ENCODE measurements at regions not wholly inside any gene's neighbourhood (a gene's known extent, or its start where the extent isn't known, plus 50 kb on each side); places are given as distances from the start of the nearest gene placed in this dataset.

- no peak for TF ChIP-seq CTCF (IDR thresholded peaks at IDR 0.05 in 2 of 3, conservative IDR thresholded peaks at IDR 0.05 in 1 of 3; ENCODE audit: borderline replicate concordance in 1 of 3, insufficient read depth in 1 of 3, low read depth in 2 of 3, low read length in 2 of 3)
- no peak for TF ChIP-seq RAD21 (IDR thresholded peaks at IDR 0.05; ENCODE audit: low read depth)
- TF ChIP-seq FOSL1 (IDR thresholded peaks at IDR 0.05; ENCODE audit: low read depth) = no peak
- TF ChIP-seq EZH2 (IDR thresholded peaks at IDR 0.05) = no peak
- TF ChIP-seq, protein P1, sequence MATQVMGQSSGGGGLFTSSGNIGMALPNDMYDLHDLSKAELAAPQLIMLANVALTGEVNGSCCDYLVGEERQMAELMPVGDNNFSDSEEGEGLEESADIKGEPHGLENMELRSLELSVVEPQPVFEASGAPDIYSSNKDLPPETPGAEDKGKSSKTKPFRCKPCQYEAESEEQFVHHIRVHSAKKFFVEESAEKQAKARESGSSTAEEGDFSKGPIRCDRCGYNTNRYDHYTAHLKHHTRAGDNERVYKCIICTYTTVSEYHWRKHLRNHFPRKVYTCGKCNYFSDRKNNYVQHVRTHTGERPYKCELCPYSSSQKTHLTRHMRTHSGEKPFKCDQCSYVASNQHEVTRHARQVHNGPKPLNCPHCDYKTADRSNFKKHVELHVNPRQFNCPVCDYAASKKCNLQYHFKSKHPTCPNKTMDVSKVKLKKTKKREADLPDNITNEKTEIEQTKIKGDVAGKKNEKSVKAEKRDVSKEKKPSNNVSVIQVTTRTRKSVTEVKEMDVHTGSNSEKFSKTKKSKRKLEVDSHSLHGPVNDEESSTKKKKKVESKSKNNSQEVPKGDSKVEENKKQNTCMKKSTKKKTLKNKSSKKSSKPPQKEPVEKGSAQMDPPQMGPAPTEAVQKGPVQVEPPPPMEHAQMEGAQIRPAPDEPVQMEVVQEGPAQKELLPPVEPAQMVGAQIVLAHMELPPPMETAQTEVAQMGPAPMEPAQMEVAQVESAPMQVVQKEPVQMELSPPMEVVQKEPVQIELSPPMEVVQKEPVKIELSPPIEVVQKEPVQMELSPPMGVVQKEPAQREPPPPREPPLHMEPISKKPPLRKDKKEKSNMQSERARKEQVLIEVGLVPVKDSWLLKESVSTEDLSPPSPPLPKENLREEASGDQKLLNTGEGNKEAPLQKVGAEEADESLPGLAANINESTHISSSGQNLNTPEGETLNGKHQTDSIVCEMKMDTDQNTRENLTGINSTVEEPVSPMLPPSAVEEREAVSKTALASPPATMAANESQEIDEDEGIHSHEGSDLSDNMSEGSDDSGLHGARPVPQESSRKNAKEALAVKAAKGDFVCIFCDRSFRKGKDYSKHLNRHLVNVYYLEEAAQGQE (IDR thresholded peaks at IDR 0.05; ENCODE audit: low read depth) = no peak
- TF ChIP-seq TCF7L2 (IDR thresholded peaks at IDR 0.05; ENCODE audit: borderline replicate concordance, extremely low read depth, insufficient read depth, insufficient read length) = no peak
- no peak for TF ChIP-seq EGR1 (IDR thresholded peaks at IDR 0.05; ENCODE audit: low read depth)
These were observed 283.8 kb upstream of the FRG2C start for GRCh38 chr3:75380276-75380771.

All from HCT116 (cell line).